Cardiac muscle cell (in vitro differentiated cells and primary cell): ENCODE measurements at regions not wholly inside any gene's neighbourhood (a gene's known extent, or its start where the extent isn't known, plus 50 kb on each side); places are given as distances from the start of the nearest gene placed in this dataset.

Experiments
- DNase-seq, 2 donors: peaks; one replicate each; pipeline versions ENCODE4 v3.0.0 to v3.0.0-alpha.2; 2010 to 2017; ENCODE audit warnings: low read depth in 1 of 2, low spot score in 1 of 2
- H3K27ac ChIP-seq: fragments of 200-600 bp; sonication (generic); 2 replicates; pipeline ENCODE4 v1.5.1; 2016
- H3K27me3 ChIP-seq: fragments of 200-600 bp; sonication (generic); 2 replicates; pipeline ENCODE4 v1.6.0; 2016; ENCODE audit warnings: control low read depth
- H3K36me3 ChIP-seq: fragments of 200-600 bp; sonication (generic); 2 replicates; pipeline ENCODE4 v1.5.1; 2016; ENCODE audit warnings: control low read depth
- H3K4me1 ChIP-seq: fragments of 200-600 bp; sonication (generic); 2 replicates; pipeline ENCODE4 v1.8.1; 2017; ENCODE audit warnings: low read depth, mild to moderate bottlenecking, mixed run types
- H3K4me3 ChIP-seq: fragments of 200-600 bp; sonication (generic); 2 replicates; pipeline ENCODE4 v1.5.1; 2016; ENCODE audit warnings: mild to moderate bottlenecking
- H3K9me3 ChIP-seq: fragments of 200-600 bp; sonication (generic); 2 replicates; pipeline ENCODE4 v1.5.1; 2017; ENCODE audit warnings: low read depth, mild to moderate bottlenecking, control low read depth
- TF ChIP-seq, protein P1 (sequence below): IDR thresholded peaks from 2 replicates; pipeline ENCODE4 v1.5.1; 2012; ENCODE audit warnings: low read depth, mild to moderate bottlenecking, low read length

DNA sequence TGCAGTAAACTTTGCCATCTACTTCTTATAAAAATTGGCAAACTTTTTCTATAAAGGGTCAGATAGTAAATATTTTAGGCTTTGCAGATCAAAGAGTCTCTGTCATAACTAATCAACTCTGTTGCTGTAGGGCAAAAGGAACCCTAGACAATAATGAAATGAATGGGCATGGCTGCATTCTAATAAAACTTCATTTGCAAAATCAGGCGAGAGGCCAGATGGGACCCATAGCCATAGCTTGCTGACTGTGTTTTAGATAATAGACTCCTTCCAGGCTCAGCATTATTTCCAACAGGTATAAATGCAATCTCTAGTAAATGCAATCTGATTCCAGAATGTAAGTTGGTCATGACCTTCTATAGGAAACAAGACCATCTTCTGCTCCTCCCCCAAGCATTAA, 490.7 kb downstream of the TOX3 start:
- Histone ChIP-seq H3K4me3 (no peak overlapping the region), H3K4me1 (no peaks in the 10 kb centered on the region), H3K27ac (no peak overlapping the region), H3K36me3 (no peaks in the 10 kb centered on the region), H3K9me3 (no peaks in the 10 kb centered on the region), H3K27me3 (no peaks in the 10 kb centered on the region)
- no peak for DNase-seq
- TF ChIP-seq, protein P1, sequence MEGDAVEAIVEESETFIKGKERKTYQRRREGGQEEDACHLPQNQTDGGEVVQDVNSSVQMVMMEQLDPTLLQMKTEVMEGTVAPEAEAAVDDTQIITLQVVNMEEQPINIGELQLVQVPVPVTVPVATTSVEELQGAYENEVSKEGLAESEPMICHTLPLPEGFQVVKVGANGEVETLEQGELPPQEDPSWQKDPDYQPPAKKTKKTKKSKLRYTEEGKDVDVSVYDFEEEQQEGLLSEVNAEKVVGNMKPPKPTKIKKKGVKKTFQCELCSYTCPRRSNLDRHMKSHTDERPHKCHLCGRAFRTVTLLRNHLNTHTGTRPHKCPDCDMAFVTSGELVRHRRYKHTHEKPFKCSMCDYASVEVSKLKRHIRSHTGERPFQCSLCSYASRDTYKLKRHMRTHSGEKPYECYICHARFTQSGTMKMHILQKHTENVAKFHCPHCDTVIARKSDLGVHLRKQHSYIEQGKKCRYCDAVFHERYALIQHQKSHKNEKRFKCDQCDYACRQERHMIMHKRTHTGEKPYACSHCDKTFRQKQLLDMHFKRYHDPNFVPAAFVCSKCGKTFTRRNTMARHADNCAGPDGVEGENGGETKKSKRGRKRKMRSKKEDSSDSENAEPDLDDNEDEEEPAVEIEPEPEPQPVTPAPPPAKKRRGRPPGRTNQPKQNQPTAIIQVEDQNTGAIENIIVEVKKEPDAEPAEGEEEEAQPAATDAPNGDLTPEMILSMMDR, result no peak

DNA sequence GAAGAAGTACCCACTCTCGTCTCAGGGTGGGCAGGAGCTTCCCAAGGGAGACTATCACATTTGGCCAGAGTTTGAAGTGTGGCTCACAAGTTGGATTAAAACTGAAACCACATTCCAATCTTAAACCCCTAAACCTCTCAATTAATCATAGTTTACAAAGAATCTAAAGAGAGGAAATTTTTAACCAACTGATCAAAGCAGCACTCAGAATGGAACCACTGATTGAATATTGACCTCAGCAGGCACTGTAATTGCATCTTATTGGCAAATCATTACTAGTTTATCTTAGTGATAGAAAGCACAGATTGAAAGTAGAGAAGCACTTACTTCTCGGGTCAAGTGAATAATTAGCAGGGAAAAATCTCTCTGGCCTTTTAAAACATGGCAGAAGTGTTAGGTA, 491.6 kb downstream of the TOX3 start:
- Histone ChIP-seq H3K4me3 (no peak overlapping the region), H3K27ac (no peak overlapping the region), H3K9me3 (no peaks in the 10 kb centered on the region), H3K4me1 (no peaks in the 10 kb centered on the region), H3K27me3 (no peaks in the 10 kb centered on the region), H3K36me3 (no peaks in the 10 kb centered on the region)
- DNase-seq, result no peak
- TF ChIP-seq, protein P1, result no peak

DNA sequence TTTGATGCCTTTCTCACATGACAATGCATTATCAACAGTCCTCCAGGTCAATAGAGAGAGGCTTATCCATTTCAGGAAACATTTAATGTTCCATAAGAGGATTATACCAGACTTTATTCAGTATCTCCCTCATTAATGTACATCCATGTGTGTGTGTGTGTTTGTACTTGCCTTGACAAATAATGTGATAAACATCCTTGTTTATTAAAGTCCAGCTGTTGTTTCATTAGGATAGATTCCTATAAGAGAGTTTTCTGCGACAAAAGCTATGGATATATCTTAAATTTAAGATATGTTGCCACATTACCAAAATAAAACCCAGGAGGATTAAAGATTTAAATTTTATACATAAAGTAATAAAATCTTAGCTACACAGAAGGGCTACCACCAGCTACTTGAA, 492.6 kb downstream of the TOX3 start:
- DNase-seq, result no peak
- Histone ChIP-seq H3K27me3 (no peaks in the 10 kb centered on the region), H3K27ac (no peak overlapping the region), H3K4me1 (no peaks in the 10 kb centered on the region), H3K4me3 (no peak overlapping the region), H3K36me3 (no peaks in the 10 kb centered on the region), H3K9me3 (no peaks in the 10 kb centered on the region)
- TF ChIP-seq, protein P1, result no peak

DNA sequence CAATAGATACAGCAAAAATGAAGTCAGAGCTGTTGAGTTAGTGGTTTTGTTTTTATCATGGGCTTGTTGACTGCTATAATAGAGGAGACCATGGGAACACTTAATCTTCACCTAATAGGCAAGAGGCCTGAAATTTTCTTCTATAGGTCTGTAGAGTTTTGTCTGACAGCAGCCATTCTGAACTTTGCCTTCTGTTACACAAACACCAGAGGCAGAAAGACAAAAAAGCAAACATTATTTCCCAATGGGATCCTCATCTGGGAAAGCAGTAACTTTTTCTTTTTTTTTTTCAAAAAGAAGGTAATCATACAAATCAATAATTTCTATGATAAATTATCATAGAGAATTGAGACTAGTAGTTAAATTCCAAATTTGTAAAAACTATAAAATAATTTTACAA, 494.1 kb downstream of the TOX3 start:
- Histone ChIP-seq H3K27me3 (no peaks in the 10 kb centered on the region), H3K36me3 (no peaks in the 10 kb centered on the region), H3K4me1 (no peaks in the 10 kb centered on the region), H3K27ac (no peak overlapping the region), H3K4me3 (no peak overlapping the region), H3K9me3 (no peaks in the 10 kb centered on the region)
- no peak for DNase-seq
- TF ChIP-seq, protein P1, result no peak

DNA sequence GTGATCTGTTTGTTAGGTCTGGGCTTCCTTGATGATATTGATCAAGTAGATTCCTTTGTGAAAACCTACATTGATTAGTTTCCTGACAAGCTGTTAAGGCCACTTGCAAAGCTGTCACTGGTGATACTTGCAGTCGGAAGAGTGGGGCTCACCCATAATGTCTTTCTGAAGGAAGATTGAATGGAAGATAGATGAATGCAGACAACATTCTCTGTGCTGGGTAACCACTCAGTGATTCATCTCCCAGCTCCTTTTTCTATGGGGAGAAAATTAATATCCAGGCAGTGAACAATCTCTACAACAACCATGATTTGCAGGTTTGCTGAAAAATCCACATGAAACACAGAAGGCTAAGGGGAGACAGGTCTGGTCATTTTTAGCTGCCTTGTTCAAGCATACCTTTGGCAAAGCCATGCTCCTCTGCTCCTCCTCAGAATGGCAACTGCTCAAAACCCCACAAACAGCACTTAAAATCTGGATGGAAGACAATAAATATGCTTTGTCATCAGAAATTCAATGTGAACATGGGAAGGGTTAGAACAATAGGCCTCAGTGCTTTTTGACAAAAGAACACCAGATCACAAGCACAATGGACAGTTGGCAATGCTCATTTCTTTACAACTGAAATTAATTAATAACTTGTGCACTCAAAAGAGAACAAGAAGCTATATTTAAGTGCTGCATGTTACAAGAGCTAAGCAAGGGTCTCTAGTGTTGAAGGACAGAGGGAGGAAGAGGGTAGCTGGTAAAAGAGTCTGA, 495.4 kb downstream of the TOX3 start:
- H3K4me3 ChIP-seq, result no peak overlapping the region
- no peak for DNase-seq
- no peak overlapping the region for H3K27ac ChIP-seq
- no peaks in the 10 kb centered on the region for H3K9me3 ChIP-seq
- H3K36me3 ChIP-seq, result no peaks in the 10 kb centered on the region
- H3K27me3 ChIP-seq, result no peaks in the 10 kb centered on the region
- TF ChIP-seq, protein P1, result no peak
- H3K4me1 ChIP-seq, result no peaks in the 10 kb centered on the region
